IMR-90 (cell line): ENCODE measurements at regions not wholly inside any gene's neighbourhood (a gene's known extent, or its start where the extent isn't known, plus 50 kb on each side); places are given as distances from the start of the nearest gene placed in this dataset.

Experiments
- CEBPB ChIP-seq: IDR thresholded peaks from 2 replicates; pipeline ENCODE4 v1.6.1; 2012; ENCODE audit warnings: low read depth, low read length, improper control_type of control experiment
- CHD1 ChIP-seq: IDR thresholded peaks from 2 replicates; pipeline ENCODE4 v1.6.1; 2012; ENCODE audit warnings: low read depth, low read length, improper control_type of control experiment
- FOS ChIP-seq: fragments of 150-350 bp; IDR thresholded peaks from 2 replicates; pipeline ENCODE4 v1.6.1; 2016; ENCODE audit warnings: low read depth, low read length
- POLR2A ChIP-seq: IDR thresholded peaks from 2 replicates; pipeline ENCODE4 v1.6.1; 2012; ENCODE audit warnings: mild to moderate bottlenecking, low read depth, low read length
- RAD21 ChIP-seq: IDR thresholded peaks from 2 replicates; pipeline ENCODE4 v1.6.1; 2012; ENCODE audit warnings: low read length, improper control_type of control experiment
- SMC3 ChIP-seq: fragments of 150-350 bp; IDR thresholded peaks from 2 replicates; pipeline ENCODE4 v1.6.1; 2016; ENCODE audit warnings: low read depth, mild to moderate bottlenecking, antibody characterized with exemption, low read length, moderate library complexity
- TF ChIP-seq, protein P1 (sequence below): conservative IDR thresholded peaks from 2 replicates; pipeline ENCODE4 v1.5.1; 2012; ENCODE audit warnings: mild to moderate bottlenecking, low read depth, low read length, improper control_type of control experiment
- TF ChIP-seq, protein P2 (sequence below): fragments of 150-350 bp; IDR thresholded peaks from 2 replicates; pipeline ENCODE4 v1.6.1; 2017; ENCODE audit warnings: mild to moderate bottlenecking, antibody characterized with exemption, low read length, low read depth
- TF ChIP-seq, protein P3 (sequence below): fragments of 150-350 bp; IDR thresholded peaks from 2 replicates; pipeline ENCODE4 v1.6.1; 2016; ENCODE audit warnings: low read depth, mild to moderate bottlenecking, low read length, moderate library complexity, borderline replicate concordance

DNA sequence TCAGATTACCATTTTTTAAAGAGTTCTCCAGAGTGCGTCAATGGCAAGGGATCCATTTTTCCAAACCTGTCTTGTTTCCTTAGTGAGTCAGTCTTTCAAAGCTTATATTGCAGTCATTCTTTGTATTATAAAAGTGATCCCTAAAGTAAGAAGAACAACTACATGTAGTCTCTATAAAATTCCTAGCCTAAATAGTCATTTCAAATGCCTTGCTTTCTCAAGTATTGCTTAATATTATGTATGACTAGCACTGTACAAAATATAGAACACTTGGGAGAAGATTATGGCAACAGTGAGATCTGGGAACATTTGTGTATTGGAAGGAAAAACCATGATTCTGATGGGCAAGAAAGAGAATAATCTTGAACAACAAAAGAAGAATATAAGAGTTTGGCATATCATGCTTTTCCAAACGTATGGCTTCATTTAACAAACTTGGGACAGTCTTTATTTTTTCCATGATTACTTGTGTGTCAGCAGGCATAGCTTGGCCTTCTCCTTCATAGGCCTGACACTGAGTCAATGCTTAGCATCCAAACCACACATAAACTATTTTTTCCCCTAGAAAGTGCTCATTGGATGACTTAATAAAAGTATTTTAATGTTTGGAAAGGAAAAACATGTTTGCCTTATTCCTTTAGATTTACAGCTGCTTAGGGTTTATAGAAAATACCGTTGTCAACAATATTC, 547.4 kb downstream of the LTN1 start:
- TF ChIP-seq, protein P1, sequence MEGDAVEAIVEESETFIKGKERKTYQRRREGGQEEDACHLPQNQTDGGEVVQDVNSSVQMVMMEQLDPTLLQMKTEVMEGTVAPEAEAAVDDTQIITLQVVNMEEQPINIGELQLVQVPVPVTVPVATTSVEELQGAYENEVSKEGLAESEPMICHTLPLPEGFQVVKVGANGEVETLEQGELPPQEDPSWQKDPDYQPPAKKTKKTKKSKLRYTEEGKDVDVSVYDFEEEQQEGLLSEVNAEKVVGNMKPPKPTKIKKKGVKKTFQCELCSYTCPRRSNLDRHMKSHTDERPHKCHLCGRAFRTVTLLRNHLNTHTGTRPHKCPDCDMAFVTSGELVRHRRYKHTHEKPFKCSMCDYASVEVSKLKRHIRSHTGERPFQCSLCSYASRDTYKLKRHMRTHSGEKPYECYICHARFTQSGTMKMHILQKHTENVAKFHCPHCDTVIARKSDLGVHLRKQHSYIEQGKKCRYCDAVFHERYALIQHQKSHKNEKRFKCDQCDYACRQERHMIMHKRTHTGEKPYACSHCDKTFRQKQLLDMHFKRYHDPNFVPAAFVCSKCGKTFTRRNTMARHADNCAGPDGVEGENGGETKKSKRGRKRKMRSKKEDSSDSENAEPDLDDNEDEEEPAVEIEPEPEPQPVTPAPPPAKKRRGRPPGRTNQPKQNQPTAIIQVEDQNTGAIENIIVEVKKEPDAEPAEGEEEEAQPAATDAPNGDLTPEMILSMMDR, result no peak
- TF ChIP-seq CEBPB (peak; percentile 98), POLR2A (no peak), RAD21 (no peak), CHD1 (no peak), SMC3 (no peak), FOS (peak; percentile 76)
- TF ChIP-seq, protein P2, sequence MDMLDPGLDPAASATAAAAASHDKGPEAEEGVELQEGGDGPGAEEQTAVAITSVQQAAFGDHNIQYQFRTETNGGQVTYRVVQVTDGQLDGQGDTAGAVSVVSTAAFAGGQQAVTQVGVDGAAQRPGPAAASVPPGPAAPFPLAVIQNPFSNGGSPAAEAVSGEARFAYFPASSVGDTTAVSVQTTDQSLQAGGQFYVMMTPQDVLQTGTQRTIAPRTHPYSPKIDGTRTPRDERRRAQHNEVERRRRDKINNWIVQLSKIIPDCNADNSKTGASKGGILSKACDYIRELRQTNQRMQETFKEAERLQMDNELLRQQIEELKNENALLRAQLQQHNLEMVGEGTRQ, result no peak
- TF ChIP-seq, protein P3, sequence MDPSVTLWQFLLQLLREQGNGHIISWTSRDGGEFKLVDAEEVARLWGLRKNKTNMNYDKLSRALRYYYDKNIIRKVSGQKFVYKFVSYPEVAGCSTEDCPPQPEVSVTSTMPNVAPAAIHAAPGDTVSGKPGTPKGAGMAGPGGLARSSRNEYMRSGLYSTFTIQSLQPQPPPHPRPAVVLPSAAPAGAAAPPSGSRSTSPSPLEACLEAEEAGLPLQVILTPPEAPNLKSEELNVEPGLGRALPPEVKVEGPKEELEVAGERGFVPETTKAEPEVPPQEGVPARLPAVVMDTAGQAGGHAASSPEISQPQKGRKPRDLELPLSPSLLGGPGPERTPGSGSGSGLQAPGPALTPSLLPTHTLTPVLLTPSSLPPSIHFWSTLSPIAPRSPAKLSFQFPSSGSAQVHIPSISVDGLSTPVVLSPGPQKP, result no peak
